Ishikawa (cell line): ENCODE measurements at regions not wholly inside any gene's neighbourhood (a gene's known extent, or its start where the extent isn't known, plus 50 kb on each side); places are given as distances from the start of the nearest gene placed in this dataset.

ENCODE experiments used
- CEBPB ChIP-seq: IDR thresholded peaks from 2 replicates; pipeline ENCODE4 v1.6.1; 2012
- CREB1 ChIP-seq: IDR thresholded peaks from 2 replicates; pipeline ENCODE4 v1.6.1; 2012; ENCODE audit warnings: low read depth
- EP300 ChIP-seq: IDR thresholded peaks from 2 replicates; pipeline ENCODE4 v1.6.1; 2012; ENCODE audit warnings: borderline replicate concordance
- FOXM1 ChIP-seq: IDR thresholded peaks from 2 replicates; pipeline ENCODE4 v1.6.1; 2012; ENCODE audit warnings: low read depth, borderline replicate concordance
- MAX ChIP-seq: IDR thresholded peaks from 2 replicates; pipeline ENCODE4 v1.6.1; 2012
- NFIC ChIP-seq: IDR thresholded peaks from 2 replicates; pipeline ENCODE4 v1.6.1; 2012
- RAD21 ChIP-seq: IDR thresholded peaks from 2 replicates; pipeline ENCODE4 v1.6.1; 2012; ENCODE audit warnings: low read depth
- REST ChIP-seq: IDR thresholded peaks from 2 replicates; pipeline ENCODE4 v1.6.1; 2012; ENCODE audit warnings: low read depth, mild to moderate bottlenecking
- TAF1 ChIP-seq: IDR thresholded peaks from 2 replicates; pipeline ENCODE4 v1.6.1; 2012; ENCODE audit warnings: low read depth, mild to moderate bottlenecking
- TCF12 ChIP-seq: IDR thresholded peaks from 2 replicates; pipeline ENCODE4 v1.6.1; 2012; ENCODE audit warnings: low read depth
- YY1 ChIP-seq: IDR thresholded peaks from 2 replicates; pipeline ENCODE4 v1.6.1; 2012; ENCODE audit warnings: low read depth
- ZBTB7A ChIP-seq: IDR thresholded peaks from 2 replicates; pipeline ENCODE4 v1.6.1; 2012; ENCODE audit warnings: low read depth

GRCh38 chr3:152105446-152105845, 163.3 kb upstream of the MBNL1 start:
- no peak for TF ChIP-seq YY1
- no peak for TF ChIP-seq TAF1
- TF ChIP-seq TCF12 = no peak
- no peak for TF ChIP-seq ZBTB7A
- TF ChIP-seq FOXM1 = no peak
- TF ChIP-seq REST = no peak
- no peak for TF ChIP-seq EP300
- no peak for TF ChIP-seq MAX
- no peak for TF ChIP-seq RAD21
- no peak for TF ChIP-seq CEBPB
- TF ChIP-seq NFIC = no peak
- TF ChIP-seq CREB1 = no peak
